ENCODE measurements at regions not wholly inside any gene's neighbourhood (a gene's known extent, or its start where the extent isn't known, plus 50 kb on each side); places are given as distances from the start of the nearest gene placed in this dataset.

DNA sequence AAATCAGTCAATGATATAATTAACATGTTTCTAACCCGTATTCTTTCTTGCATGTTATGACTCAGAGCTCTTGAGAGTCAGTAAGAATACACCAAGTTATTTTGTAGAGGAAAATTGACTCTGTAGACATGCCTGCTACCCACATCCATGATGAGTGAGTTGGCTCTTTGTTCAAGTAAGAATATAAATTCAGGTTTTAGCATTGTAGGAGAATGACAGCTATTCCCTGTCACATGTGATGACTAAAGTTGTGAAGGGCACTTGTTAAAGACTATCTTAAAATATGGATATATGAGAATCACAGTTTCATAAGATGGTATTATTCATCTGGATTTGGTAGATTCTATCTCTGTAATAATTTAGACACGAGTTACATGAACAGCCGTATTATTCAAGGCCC, 209.1 kb downstream of the CCDC59 start:
- no peak for DNase-seq

DNA sequence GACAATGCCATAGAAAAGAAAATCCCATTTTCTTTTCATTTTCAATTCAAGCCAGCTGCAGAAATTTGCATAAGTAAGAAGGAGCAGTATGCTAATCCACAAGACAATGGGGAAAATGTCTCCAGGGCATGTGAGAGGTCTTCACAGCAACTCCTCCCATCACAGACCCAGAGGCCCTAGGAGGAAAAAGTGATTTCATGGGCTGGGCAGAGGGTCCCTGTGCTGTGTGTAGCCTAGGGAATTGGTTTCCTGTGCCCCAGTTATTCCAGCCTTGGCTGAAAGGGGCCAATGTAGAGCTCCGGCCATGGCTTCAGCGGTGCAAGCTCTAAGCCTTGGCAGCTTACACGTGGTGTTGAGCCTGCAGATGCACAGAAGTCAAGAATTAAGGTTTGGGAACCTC, 211.4 kb downstream of the CCDC59 start:
- DNase-seq = no peak

DNA sequence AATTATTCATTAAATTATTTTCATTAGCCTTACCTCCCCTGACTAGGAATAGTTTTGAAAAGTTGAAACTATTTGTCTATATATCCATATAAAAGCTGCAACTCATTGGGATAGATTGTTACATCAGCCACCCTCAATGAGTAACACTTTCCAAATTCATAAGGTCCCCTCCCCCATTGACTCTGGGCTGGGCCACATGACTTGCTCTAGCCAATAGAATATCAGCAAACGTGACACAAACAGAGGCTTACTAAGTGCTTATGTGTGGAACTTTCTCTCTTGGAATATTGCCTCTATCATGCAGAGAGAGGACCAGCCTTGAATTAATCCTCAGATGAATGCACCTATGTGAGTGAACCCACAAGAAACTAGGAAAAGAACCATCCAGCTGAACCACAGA, 213.7 kb downstream of the CCDC59 start:
- no peak for DNase-seq

DNA sequence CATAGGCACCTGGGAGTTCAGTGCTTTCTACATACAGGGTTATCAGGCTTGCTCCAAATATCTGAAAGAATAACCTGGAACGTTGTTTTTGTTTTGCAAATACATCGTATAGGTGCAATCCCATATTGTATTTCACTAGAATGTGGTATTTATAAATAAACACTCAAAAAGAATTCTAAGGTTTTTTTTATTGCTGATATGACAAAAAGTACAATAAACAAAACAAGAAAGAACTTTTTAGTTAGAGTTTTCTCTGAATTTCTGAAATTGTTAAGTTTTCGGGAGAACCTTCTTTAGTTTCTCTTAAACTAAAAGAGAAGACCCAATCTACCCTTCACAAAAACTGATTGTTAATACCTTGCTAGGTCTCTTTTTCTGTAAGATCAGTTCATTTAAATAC, 225.8 kb downstream of the CCDC59 start:
- no peak for DNase-seq

DNA sequence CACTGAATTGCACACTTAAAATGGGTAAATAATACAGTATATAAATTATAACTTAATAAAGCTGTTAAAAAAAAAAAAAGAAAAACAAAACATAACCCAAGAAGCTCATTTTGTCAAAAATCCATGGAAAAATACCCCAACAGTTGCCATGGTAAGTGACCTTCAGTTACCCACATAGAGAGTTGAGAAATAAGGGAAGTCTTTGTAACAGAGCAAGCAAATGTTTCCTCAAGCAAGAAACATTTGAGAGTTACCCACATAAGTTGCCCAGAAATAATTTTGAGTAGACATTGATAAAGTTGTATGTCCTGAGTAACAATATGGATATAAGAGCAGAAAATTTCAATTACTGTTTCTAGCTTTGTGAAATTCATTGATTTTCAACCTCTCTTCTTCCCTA, 227.4 kb downstream of the CCDC59 start:
- no peak for DNase-seq

DNA sequence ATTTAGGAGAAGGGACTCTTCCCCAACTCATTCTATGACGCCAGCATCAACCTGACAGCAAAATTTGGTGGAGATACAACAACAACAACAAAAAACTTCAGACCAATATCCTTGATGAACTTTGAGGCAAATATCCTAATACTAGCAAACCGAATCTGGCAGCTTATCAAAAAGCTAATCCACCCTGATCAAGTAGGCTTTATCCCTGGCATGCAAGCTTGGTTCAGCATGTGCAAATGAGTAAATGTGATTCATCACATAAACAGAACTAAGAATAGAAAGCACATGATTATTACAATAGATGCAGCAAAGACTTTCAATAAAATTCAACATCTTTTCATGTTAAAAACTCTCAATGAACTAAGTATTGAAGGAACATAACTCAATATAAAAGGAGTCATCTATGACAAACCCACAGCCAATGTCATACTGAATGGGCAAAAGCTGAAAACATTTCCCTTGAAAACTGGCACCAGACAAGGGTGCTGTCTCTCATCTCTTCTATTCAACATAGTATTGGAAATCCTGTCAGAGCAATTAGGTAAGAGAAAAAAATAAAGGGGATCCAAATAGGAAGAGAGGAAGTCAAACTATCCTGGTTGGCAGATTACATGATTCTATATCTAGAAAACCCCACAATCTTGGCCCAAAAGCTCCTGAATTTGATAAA, 233.3 kb downstream of the CCDC59 start:
- DNase-seq = no peak

DNA sequence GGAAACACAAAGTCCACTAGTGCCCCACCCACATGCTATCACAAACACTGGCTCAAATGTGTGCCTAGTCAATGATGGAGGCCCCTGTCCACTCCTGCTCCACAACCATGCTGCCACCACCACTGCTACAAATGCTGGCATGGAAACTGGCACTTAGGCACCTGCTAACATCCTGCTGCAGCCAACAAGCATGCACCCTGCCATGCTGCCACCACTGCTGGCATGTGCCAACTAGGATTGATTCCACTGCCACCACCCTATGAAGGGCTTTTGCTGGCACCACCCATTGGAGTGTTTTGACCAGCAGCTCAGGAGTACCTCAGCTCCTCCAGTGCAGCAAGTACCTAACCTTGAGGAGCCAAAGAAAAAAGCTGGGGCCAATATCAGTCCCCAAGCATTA, 236.6 kb downstream of the CCDC59 start:
- no peak for DNase-seq

DNA sequence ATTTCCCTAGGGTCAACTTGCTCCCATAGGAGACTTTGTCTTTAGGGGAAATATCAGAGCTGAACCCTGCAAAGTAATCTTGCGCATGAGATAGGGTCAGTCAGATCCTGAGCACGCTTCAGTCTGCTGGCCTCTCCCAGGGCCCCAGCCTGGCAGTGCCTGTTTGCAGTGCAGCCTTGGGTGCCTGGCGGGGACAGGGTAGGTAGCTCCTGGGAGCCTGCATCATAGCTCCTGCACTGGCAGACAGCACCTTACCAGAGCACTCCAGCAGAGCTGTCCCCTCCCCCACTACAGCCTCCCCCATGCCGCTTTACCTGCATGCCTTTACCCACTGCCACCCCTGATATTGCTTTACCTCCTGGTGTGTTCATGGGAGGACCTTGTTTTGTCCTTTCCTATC, 237.3 kb downstream of the CCDC59 start:
- DNase-seq = no peak

DNA sequence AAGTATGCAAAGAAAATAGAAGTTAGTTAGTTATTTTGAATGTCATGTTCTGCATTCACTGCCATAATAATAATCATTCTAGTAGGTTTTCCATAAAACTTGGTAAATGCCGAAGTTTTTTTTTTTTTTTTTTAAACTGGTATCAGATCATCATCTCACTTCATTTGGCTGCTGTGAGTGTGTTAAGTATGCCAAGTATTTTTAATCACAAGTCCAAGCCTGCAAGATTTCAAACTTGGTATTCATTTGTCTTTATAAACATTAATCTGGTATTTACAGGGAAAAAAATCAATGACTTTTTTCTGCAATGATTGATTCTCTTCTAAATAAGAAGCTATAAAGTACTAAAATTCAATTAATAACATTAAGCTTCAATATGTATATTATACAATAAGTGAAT, 248.9 kb downstream of the CCDC59 start:
- no peak for DNase-seq

DNA sequence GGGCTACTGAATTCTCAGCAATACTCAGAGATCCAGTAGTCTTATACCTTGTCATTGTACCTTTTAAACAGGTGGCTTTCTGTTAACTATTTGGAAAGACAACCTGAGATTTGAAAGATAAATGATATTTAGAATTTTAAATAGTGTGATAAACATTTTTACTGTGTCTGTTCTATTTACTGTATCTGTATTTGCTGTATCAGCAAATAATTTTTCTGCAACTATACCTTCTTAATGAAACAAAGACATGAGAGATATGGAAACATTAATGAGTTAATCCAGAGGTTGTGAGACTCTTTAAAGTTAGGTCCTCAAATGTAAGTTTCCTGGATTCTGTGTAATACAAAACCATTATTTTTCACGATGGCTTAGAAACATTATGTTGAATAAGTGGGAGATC, 249.6 kb downstream of the CCDC59 start:
- no peak for DNase-seq

DNA sequence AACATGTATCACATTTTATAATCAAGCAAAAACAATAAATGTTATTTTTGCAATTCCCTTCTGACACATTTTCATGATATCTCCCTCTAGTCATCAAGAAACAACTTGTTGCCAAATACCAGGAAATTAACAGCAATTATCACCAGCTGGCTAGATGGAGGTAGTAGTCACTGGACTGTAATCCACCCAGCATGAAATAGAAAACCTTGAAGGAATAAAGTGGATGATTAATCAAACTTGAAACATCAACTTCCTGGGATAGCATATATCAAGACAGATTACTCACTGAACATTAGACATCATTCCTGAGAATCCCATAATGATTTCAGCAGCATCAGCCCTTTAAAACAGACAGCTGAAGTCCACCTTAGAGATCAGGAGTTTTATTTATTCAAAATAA, 259.0 kb downstream of the CCDC59 start:
- no peak for DNase-seq

DNA sequence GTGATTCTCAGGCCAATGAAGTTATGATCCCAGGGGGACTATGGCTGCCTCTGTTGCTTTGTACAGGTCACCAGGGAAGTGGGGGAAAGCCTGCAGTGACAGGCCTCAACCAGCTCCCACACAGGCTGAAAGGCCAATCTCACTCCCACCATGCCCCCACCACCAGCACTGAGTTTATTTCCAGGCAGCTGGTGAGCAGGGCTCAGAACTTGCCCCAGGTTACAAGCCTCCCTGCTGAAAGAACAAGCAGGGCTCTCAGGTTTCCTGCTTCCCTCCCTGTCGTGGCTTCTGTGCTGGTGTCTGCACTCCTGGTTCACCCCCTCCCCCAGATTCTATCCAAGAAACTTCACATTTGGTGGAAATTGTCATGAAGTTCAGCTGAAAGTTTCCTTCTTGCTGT, 260.3 kb downstream of the CCDC59 start:
- no peak for DNase-seq

DNA sequence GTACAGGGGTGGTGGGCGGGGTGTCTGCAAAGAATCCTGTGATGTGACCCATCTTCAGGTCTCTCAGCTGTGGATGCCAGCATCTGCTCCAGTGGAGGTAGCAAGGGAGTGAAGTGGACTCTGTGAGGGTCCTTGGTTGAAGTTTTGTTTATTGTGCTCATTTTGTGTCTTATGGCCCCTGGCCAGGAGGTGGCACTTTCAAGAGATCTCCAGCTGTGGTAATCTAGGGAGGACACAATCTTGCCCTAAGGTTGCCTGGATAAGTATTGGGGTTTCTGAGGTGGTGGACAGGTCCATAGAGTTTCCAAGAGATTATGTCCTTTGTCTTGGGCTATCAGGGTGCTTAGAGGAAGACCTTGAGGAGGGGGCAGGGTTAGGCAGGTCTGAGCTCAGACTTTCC, 260.7 kb downstream of the CCDC59 start:
- DNase-seq = no peak

DNA sequence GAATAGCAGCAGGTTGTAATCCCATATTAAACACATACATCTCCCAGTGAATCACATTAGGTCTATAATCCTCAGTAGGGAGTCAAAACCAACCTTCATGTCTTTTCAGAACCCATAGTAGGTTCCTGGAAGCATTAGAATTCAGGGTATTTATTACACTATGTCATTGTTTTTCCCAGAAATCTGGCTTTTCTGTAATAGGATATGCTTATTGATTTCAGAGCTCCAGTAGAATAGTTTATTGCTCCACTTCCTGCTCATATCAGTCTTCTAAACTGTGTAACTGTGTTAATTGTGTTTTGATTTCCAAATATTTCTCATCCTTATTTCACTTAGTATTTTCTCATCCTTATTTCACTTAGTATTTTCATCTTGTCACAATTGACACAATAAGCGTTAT, 268.0 kb downstream of the CCDC59 start:
- DNase-seq = no peak

DNA sequence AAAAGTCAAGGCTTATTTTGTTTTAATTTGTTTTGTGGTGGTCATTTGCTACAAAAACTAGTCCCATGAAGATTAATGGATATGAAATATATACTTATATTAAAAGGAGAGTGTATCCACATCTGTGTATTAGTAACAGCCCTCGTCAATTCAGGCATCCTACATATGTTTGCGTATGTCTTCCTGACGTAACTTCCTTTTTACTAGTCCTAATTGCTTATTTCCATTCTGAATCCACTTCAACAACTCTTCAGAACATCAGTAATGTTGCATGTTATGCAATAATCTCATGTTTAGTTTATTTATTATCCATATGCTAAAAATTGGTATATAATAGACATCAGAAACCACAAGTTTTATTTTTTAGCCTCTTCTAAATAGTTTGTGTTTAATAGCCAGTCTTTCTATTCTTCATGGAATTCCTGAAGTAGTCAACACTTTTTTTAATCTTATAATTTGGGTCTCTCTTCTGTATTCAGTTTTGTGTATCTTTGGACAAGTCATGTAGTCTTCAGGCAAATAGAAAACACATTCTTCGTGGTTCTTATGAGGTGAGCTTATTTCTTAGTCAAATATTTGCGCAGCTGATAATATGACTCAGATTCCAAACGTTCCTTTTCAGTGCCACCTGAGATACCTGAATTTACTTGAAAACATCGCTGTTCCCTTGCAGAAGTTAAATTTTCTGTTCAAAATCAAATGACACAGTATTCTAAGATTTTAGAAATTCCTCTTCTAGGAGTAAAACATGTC, 268.6 kb downstream of the CCDC59 start:
- no peak for DNase-seq

DNA sequence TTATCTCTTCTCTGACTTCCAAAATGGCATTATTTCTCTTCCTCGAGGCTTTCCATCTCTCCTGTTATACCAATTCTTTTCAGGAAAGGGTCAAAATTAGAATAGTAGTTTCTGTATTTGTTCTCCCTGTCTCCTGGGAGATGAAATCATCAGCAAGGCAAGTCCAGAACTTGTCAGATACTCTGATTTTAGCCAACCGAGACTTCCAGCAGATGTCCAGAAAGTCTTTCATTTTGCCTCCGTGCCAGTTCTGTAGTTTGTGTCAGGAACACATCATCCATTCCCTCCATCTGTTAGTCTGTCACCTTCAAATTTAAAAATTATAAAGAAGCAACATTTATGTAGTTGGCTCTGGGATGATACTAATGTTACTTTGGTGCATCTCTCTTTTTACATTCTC, 275.7 kb downstream of the CCDC59 start:
- no peak for DNase-seq

DNA sequence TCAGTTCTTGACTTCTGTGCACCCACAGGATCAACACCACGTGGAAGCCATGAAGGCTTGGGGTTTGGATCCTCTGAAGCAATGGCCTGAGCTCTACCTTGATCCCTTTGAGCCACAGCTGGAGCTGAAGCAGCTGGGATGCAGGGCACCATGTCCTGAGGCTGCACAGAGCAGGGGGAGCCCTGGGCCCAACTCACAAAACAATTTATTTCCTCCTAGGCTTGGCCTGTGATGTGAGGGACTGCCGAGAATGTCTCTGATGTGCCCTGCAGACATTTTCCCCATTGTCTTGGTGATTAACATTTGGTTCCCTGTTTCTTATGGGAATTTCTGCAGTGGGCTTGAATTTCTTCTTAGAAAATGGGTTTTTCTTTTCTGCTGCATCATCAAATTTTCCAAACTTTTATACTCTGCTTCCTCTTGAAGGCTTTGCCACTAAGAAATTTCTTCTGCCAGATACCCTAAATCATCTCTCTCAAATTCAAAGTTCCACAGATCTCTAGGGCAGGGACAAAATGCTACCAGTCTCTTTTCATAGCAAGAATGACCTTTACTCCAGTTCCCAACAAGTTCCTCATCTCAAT, 288.2 kb downstream of the CCDC59 start:
- no peak for DNase-seq

DNA sequence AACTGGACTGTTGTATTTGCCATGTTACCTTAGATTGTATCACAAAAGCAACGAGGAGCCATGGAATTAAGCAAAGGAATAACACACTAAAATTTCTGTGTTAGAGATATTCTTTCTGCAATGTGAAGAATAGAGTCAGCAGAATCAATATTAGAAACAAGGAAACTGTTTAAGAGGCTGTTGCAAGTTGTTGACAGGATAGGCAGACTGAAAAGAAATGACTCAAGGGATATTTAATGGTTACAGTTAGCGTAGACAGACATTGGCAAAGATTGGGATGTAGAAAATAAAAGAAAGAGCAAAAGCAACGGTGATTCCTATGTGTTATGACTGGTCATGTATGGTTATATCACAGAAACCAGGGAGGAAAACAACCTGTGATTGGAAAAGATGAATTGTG, 299.0 kb upstream of the PPFIA2 start:
- DNase-seq = no peak

DNA sequence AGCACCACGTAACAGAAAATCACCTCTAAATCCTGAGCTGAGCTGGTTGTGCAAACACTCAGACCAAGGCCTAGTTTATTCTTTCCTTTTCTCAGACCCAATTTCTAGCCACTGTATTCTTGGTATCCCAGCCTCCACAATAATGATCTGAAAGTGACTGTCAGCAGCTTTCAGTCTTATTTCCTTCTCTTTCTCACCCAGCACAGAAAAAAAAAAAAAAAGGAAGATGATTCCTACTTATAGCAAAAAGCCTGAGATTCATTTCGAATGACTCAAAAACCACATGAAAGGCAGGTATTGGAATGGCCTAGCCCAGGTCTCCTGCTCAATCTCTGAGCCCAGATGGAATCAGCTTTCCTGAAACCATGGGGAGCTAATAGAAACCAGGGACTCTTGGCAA, 298.6 kb upstream of the PPFIA2 start:
- DNase-seq = no peak

DNA sequence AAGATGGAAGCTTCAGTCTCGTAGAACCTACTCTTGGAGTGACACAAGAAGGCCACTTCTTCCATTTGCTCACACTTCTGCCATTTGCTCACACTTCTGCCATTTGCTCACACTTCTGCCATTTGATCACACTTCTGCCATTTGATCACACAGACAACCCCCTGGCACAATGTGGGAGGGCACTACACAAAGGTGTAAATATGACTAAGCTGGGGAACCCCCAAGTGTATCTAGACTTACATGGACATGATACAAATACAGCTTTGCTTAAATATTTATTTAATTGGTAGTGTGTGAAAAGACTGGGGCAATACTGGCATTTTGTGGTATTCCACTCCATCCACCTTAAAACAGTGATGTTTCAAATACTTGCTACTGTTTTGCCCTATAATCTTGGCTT, 296.2 kb upstream of the PPFIA2 start:
- DNase-seq = no peak

DNA sequence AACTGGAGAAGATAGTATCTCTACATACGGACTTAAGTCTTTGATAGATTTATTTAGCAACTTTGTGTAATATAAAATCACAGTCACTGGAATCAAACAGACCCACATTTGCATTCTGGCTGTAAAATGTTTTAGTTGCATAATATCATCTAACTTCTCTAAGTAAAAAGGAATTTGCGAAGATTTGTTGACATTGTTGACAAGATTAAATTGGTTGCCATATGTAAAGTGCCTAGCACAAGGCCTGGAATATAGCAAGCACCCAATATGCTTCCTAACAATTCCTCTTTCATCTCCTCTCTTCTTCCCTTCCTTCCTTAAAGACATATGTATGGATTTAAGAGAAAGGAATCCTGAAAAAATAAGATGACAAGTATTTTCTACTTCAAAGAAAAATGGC, 295.4 kb upstream of the PPFIA2 start:
- no peak for DNase-seq

DNA sequence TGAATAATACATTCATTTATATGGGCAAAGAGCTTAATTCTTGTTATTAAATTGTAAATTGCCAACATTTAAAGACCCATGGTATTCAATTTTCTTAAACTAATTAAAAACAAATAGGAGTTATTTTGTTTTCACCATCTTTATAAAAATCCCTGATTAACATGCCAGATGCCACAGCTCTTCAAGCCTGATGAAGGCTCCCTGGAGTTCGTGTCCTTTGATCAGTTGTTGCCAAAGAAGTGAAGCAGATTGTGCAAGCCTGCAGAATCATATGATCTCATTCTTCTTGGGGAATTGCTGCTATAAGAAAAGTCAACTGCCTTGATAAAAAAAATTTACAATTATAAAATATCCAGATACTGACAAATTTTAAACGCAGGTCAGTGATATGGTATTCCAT, 288.3 kb upstream of the PPFIA2 start:
- DNase-seq = no peak

DNA sequence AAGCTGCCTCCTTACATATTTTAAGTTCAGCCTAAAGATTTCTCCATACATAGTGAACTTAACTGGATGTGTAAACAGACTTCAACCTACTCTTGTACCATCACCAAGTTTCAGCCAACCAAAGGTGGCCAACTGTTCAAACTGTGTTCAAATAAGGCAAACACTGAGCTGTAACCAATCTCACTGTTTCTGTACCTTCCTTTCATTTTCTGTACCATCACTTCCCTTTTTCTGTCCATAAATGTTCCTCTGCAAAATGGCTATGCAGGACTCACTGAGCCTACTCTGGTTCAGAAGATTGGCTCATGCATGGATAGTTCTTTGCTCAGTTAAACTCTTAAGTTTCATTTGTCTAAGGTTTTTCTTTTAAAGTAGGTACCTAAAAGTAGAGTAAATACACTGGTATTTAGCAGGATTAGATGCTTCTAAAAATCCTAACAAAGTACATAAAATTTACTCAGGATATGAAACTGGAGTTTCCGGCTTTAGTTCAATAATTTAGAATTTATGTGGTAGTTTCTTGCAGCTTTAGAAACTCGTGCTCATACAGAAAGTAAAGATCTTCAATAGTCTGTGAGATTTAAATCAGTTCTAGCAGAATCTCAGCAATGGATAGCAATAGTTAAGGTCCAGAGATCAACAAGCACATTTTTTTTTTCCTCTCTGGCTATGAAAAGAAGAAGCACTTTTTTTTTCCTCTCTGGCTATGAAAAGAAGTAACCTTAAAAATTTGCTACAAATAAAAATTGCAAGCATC, 282.0 kb upstream of the PPFIA2 start:
- no peak for DNase-seq

DNA sequence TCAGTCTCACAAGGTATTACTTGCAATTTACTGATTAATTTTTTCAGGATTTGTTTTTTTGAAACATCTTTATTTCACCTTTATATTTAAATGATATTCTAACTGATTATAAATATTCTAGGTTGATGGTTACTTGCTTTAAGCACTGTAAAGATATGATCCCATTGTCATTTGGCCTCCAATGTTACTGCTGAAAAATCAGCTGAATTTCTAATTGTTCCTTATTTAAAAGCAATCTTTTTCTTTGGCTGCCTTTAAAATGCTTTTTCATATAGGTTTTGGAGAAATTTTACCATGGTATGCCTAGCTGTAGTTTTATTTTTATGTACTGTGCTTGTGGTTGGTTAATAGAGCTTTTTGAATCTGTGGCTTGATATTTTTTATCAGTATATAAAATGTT, 275.6 kb upstream of the PPFIA2 start:
- DNase-seq = no peak
